GM18519 (cell line): ENCODE measurements at regions not wholly inside any gene's neighbourhood (a gene's known extent, or its start where the extent isn't known, plus 50 kb on each side); places are given as distances from the start of the nearest gene placed in this dataset.

Experiments used
- ATAC-seq: cut with Tn5 transposase; IDR thresholded peaks from one replicate; pipeline ENCODE4 v1.9.1; 2021; ENCODE audit warnings: mild to moderate bottlenecking, moderate library complexity; ENCODE audit not compliant: unreplicated experiment, low FRiP score

GRCh38 chr4:11133868-11134267 is 294.8 kb downstream of the HS3ST1 start:
- no peak for ATAC-seq

- ATAC-seq, result no peak
Observed at GRCh38 chr4:11132478-11132877, 296.2 kb downstream of the HS3ST1 start.

GRCh38 chr4:11131491-11131890 is 297.2 kb downstream of the HS3ST1 start:
- no peak for ATAC-seq

GRCh38 chr4:11130195-11130970 is 298.3 kb downstream of the HS3ST1 start:
- ATAC-seq, result no peak

GRCh38 chr4:11120435-11120834 is 308.3 kb downstream of the HS3ST1 start:
- no peak for ATAC-seq

- no peak for ATAC-seq
Observed at GRCh38 chr4:11119474-11119873, 309.2 kb downstream of the HS3ST1 start.

- ATAC-seq, result no peak
Observed at GRCh38 chr4:11118513-11118912, 310.2 kb downstream of the HS3ST1 start.

- ATAC-seq, result no peak
Observed at GRCh38 chr4:11116940-11117339, 311.8 kb downstream of the HS3ST1 start.

GRCh38 chr4:11111876-11112275 is 316.8 kb downstream of the HS3ST1 start:
- ATAC-seq, result no peak

GRCh38 chr4:11111370-11111769 is 317.3 kb downstream of the HS3ST1 start:
- ATAC-seq, result no peak

- ATAC-seq, result no peak
Observed at GRCh38 chr4:11106759-11107158, 321.9 kb downstream of the HS3ST1 start.

- peak; percentile 95 for ATAC-seq
Observed at GRCh38 chr4:11106190-11106589, 322.5 kb downstream of the HS3ST1 start.

GRCh38 chr4:11105715-11106114 is 323.0 kb downstream of the HS3ST1 start:
- no peak for ATAC-seq

GRCh38 chr4:11098461-11098860 is 330.2 kb downstream of the HS3ST1 start:
- ATAC-seq, result no peak

- no peak for ATAC-seq
Observed at GRCh38 chr4:11097725-11098124, 331.0 kb downstream of the HS3ST1 start.

- no peak for ATAC-seq
Observed at GRCh38 chr4:11081006-11081405, 347.7 kb downstream of the HS3ST1 start.

GRCh38 chr4:11079171-11079570 is 349.5 kb downstream of the HS3ST1 start:
- no peak for ATAC-seq

- ATAC-seq, result no peak
Observed at GRCh38 chr4:11074581-11075241, 354.0 kb downstream of the HS3ST1 start.

- ATAC-seq, result no peak
Observed at GRCh38 chr4:11073621-11074051, 355.1 kb downstream of the HS3ST1 start.

GRCh38 chr4:11072999-11073398 is 355.7 kb downstream of the HS3ST1 start:
- no peak for ATAC-seq

GRCh38 chr4:11072463-11072862 is 356.2 kb downstream of the HS3ST1 start:
- ATAC-seq, result no peak

GRCh38 chr4:11070813-11071212 is 357.9 kb downstream of the HS3ST1 start:
- ATAC-seq, result no peak
